Adrenal gland (tissue), 5 donors: ENCODE measurements at regions not wholly inside any gene's neighbourhood (a gene's known extent, or its start where the extent isn't known, plus 50 kb on each side); places are given as distances from the start of the nearest gene placed in this dataset.

Experiments
- CTCF ChIP-seq, 6 experiments: fragments of 450-650 bp in 4 of 6; fragments of 200-600 bp in 2 of 6; sonication (generic) in 1 of 6; IDR thresholded peaks; 1 replicate in 5 of 6; 2 replicates in 1 of 6; pipeline versions ENCODE4 v1.5.1 to v1.8.0; 2016 to 2021; ENCODE audit warnings: antibody characterized with exemption in 6 of 6, mild to moderate bottlenecking in 2 of 6, moderate library complexity in 1 of 6
- POLR2A ChIP-seq, 2 donors: fragments of 450-650 bp; IDR thresholded peaks; one replicate each; pipeline ENCODE4 v1.6.1; 2017; ENCODE audit warnings: antibody characterized with exemption in 2 of 2, mild to moderate bottlenecking in 2 of 2, moderate library complexity in 1 of 2
- donor health status: DM: no; HTN: no; CAD: no.

GRCh38 chr2:100731535-100731981, 88.4 kb upstream of the NPAS2 start:
- TF ChIP-seq CTCF (IDR thresholded peaks at IDR 0.05) = no peak
- TF ChIP-seq POLR2A (IDR thresholded peaks at IDR 0.05) = no peak
